Naive B cell (primary cell): ENCODE measurements at regions not wholly inside any gene's neighbourhood (a gene's known extent, or its start where the extent isn't known, plus 50 kb on each side); places are given as distances from the start of the nearest gene placed in this dataset.
A peak's percentile ranks its signal among the peaks of the same experiment; 100 is the strongest.

Source experiments
- ATAC-seq, 2 donors: fragments of 150-1000 bp; cut with Tn5 transposase; 2 replicates each; pipeline ENCODE4 v1.10.0; 2021; ENCODE audit warnings: low read depth in 2 of 2, mild to moderate bottlenecking in 2 of 2, moderate library complexity in 2 of 2
- DNase-seq: peaks from one replicate; pipeline ENCODE4 v3.0.0; 2022
- H3K27ac Mint-ChIP-seq, 6 donors: one replicate each; pipeline ENCODE4 v1.8.0; 2020 to 2022; ENCODE audit warnings: mild to moderate bottlenecking in 6 of 6, mixed read lengths in 6 of 6, moderate library complexity in 5 of 6, inconsistent platforms in 2 of 6
- H3K27me3 Mint-ChIP-seq, 3 donors: one replicate each; pipeline ENCODE4 v1.8.0; 2021 to 2022; ENCODE audit warnings: mixed read lengths in 3 of 3, mild to moderate bottlenecking in 1 of 3
- H3K36me3 Mint-ChIP-seq, 2 donors: one replicate each; pipeline ENCODE4 v1.8.0; 2020 to 2022; ENCODE audit warnings: mixed read lengths in 2 of 2, inconsistent platforms in 1 of 2, mild to moderate bottlenecking in 1 of 2
- H3K4me1 Mint-ChIP-seq, 3 donors: one replicate each; pipeline ENCODE4 v1.8.0; 2020 to 2022; ENCODE audit warnings: mixed read lengths in 3 of 3, inconsistent platforms in 1 of 3, mild to moderate bottlenecking in 1 of 3, moderate library complexity in 1 of 3
- H3K4me3 Mint-ChIP-seq, 8 donors: one replicate each; pipeline ENCODE4 v1.8.0; 2020 to 2022; ENCODE audit warnings: mild to moderate bottlenecking in 8 of 8, mixed read lengths in 8 of 8, moderate library complexity in 8 of 8, inconsistent platforms in 2 of 8
- H3K9me3 Mint-ChIP-seq, 7 donors: one replicate each; pipeline ENCODE4 v1.8.0; 2020 to 2022; ENCODE audit warnings: mixed read lengths in 7 of 7, mild to moderate bottlenecking in 5 of 7, inconsistent platforms in 2 of 7, moderate library complexity in 1 of 7

GRCh38 chr22:49647627-49648026, 180.0 kb downstream of the BRD1 start:
- no peak overlapping the region for H3K27ac Mint-ChIP-seq
- no peaks in the 10 kb centered on the region for H3K27me3 Mint-ChIP-seq
- no peak overlapping the region for H3K4me3 Mint-ChIP-seq
- H3K36me3 Mint-ChIP-seq: peaks cover 0 to 8% of the 10 kb centered on the region in 2 donors
- ATAC-seq (no peak), DNase-seq (no peak)
- peaks cover 10 to 23% (median 20%) of the 10 kb centered on the region in 3 donors for H3K4me1 Mint-ChIP-seq
- no peaks in the 10 kb centered on the region for H3K9me3 Mint-ChIP-seq

DNA sequence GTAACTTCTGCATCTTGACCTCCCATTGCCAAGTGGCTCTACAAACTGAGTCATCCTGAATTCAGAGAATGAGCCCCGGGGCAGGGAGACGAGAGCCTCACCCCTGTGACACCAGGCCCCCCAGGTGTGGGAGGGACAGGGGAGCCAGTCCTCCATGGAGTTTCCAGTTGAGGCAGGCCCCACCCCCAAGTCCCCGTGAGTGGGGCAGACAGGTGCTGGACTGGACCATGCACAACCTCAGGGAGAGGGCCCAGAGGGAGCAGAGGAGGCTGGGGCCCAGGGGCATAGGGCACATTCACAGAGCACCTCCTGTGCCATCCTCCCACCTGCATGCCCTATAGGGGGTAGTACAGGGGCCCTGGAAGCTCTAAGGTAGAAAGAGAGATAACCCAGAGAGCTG, 180.8 kb downstream of the BRD1 start:
- DNase-seq: no peak
- Mint-ChIP-seq H3K27me3 (no peaks in the 10 kb centered on the region), H3K9me3 (no peaks in the 10 kb centered on the region), H3K4me3 (peak overlapping the region in 1 of 8 donors; percentile 26), H3K36me3 (peaks cover 0 to 8% of the 10 kb centered on the region in 2 donors), H3K27ac (no peak overlapping the region), H3K4me1 (peaks cover 10 to 20% (median 17%) of the 10 kb centered on the region in 3 donors)
- no peak for ATAC-seq

- Mint-ChIP-seq H3K4me3 (no peak overlapping the region), H3K27ac (no peak overlapping the region), H3K4me1 (peaks cover 10 to 23% (median 17%) of the 10 kb centered on the region in 3 donors), H3K36me3 (peaks cover 0 to 8% of the 10 kb centered on the region in 2 donors), H3K27me3 (no peaks in the 10 kb centered on the region), H3K9me3 (no peaks in the 10 kb centered on the region)
- DNase-seq (no peak), ATAC-seq (no peak)
Observed at GRCh38 chr22:49645791-49646550, 181.7 kb downstream of the BRD1 start.

DNA sequence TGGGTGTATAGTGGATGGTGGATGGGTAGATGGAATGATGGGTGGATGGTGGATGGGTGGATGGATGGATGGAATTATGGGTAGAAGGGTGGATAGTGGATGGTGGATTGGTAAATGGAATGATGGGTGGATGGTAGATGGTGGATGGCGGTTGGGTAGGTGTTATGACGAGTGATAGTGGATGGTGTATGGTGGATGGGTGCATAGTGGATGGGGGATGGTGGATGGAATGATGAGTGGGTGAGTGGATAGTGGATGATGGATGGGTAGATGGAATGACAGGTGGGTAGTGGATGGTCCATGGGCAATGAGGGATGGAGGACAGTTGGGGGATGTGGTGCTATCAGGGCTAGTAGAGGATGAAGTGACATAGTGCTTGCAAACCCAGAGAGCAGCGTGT, 182.4 kb downstream of the BRD1 start:
- H3K27me3 Mint-ChIP-seq: no peaks in the 10 kb centered on the region
- peaks cover 0 to 8% of the 10 kb centered on the region in 2 donors for H3K36me3 Mint-ChIP-seq
- no peaks in the 10 kb centered on the region for H3K9me3 Mint-ChIP-seq
- H3K4me1 Mint-ChIP-seq: peaks cover 10 to 23% (median 17%) of the 10 kb centered on the region in 3 donors
- no peak for DNase-seq
- ATAC-seq: no peak
- no peak overlapping the region for H3K4me3 Mint-ChIP-seq
- peak overlapping the region in 1 of 6 donors; percentile 42 for H3K27ac Mint-ChIP-seq

- H3K27ac Mint-ChIP-seq: no peak overlapping the region
- peak overlapping the region in 1 of 8 donors; percentile 53 for H3K4me3 Mint-ChIP-seq
- H3K4me1 Mint-ChIP-seq: peaks cover 5 to 18% (median 17%) of the 10 kb centered on the region in 3 donors
- no peak for DNase-seq
- ATAC-seq: no peak
- peaks cover 0 to 8% of the 10 kb centered on the region in 2 donors for H3K36me3 Mint-ChIP-seq
- no peaks in the 10 kb centered on the region for H3K9me3 Mint-ChIP-seq
- H3K27me3 Mint-ChIP-seq: no peaks in the 10 kb centered on the region
Observed at GRCh38 chr22:49643998-49644397, 183.7 kb downstream of the BRD1 start.

- Mint-ChIP-seq H3K9me3 (no peaks in the 10 kb centered on the region), H3K36me3 (peaks cover 0 to 8% of the 10 kb centered on the region in 2 donors), H3K4me3 (no peak overlapping the region), H3K27me3 (no peaks in the 10 kb centered on the region), H3K27ac (no peak overlapping the region), H3K4me1 (peaks cover 5 to 21% (median 20%) of the 10 kb centered on the region in 3 donors)
- ATAC-seq (no peak), DNase-seq (no peak)
Observed at GRCh38 chr22:49643466-49643865, 184.2 kb downstream of the BRD1 start.

- no peak for DNase-seq
- no peak overlapping the region for H3K4me3 Mint-ChIP-seq
- no peaks in the 10 kb centered on the region for H3K9me3 Mint-ChIP-seq
- H3K27ac Mint-ChIP-seq: no peak overlapping the region
- no peaks in the 10 kb centered on the region for H3K27me3 Mint-ChIP-seq
- peaks cover 0 to 8% of the 10 kb centered on the region in 2 donors for H3K36me3 Mint-ChIP-seq
- peaks cover 5 to 21% (median 20%) of the 10 kb centered on the region in 3 donors for H3K4me1 Mint-ChIP-seq
- ATAC-seq: no peak
Observed at GRCh38 chr22:49642741-49643140, 184.9 kb downstream of the BRD1 start.

DNA sequence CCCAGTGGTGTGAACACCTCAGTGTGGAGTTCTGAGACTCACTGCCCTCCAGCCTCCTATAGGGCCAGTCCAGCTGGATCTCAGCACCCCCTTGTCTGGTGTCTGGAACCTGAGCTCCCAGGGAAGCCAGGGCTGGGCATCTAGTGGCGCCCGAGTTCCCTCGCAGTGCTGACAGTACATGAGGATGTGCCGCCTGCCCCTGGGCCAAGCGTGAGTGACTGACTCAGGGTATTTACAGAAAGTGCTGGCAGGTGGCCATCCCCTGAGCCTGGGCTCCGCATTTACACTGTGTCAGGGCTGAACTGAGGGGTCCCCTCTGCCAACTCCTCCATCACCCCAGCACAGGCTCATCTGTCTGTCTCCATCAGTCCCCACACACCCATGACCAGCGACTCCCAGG, 185.3 kb downstream of the BRD1 start:
- DNase-seq (no peak), ATAC-seq (no peak)
- H3K4me1 Mint-ChIP-seq: peaks cover 5 to 20% (median 19%) of the 10 kb centered on the region in 3 donors
- H3K4me3 Mint-ChIP-seq: no peak overlapping the region
- no peaks in the 10 kb centered on the region for H3K9me3 Mint-ChIP-seq
- no peak overlapping the region for H3K27ac Mint-ChIP-seq
- H3K36me3 Mint-ChIP-seq: peaks cover 0 to 8% of the 10 kb centered on the region in 2 donors
- no peaks in the 10 kb centered on the region for H3K27me3 Mint-ChIP-seq

DNA sequence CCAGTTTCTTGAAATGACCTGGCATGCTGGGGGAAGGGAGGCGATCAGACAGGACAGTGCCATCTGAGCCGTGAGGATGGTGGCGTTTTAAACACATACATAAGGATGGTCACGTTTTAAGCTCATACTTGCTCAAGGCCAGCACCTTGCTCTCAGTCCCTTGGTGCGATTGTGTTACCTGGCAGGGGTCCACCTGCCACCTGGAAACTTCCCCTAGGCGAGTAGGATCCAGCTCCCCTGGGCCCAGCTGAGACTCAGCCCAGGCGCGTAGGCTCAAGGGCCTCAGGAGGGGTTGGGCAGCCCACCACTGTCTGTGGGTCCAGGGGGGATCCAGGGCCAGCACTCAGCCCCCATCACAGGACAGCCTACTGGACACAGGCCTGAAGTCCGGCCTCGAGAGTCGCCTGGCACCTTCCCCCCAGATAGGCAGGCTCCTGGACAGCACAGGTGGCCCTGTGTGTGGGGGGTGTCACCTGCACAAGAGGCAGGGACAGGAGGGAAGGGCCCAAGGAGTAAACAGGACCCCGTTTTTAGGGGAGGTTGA, 185.8 kb downstream of the BRD1 start:
- Mint-ChIP-seq H3K27ac (no peak overlapping the region), H3K36me3 (peaks cover 0 to 8% of the 10 kb centered on the region in 2 donors), H3K9me3 (no peaks in the 10 kb centered on the region), H3K27me3 (no peaks in the 10 kb centered on the region), H3K4me1 (peaks cover 5 to 20% (median 16%) of the 10 kb centered on the region in 3 donors), H3K4me3 (no peak overlapping the region)
- ATAC-seq: no peak
- DNase-seq: no peak

- ATAC-seq (no peak), DNase-seq (no peak)
- H3K36me3 Mint-ChIP-seq: peaks cover 0 to 6% of the 10 kb centered on the region in 2 donors
- H3K4me1 Mint-ChIP-seq: peaks cover 0 to 17% (median 15%) of the 10 kb centered on the region in 3 donors
- no peaks in the 10 kb centered on the region for H3K27me3 Mint-ChIP-seq
- H3K4me3 Mint-ChIP-seq: no peak overlapping the region
- no peaks in the 10 kb centered on the region for H3K9me3 Mint-ChIP-seq
- no peak overlapping the region for H3K27ac Mint-ChIP-seq
Observed at GRCh38 chr22:49640366-49641095, 187.1 kb downstream of the BRD1 start.

GRCh38 chr22:49639956-49640355, 187.7 kb downstream of the BRD1 start:
- DNase-seq (no peak), ATAC-seq (no peak)
- peaks cover 0 to under 1% of the 10 kb centered on the region in 2 donors for H3K36me3 Mint-ChIP-seq
- no peaks in the 10 kb centered on the region for H3K27me3 Mint-ChIP-seq
- H3K9me3 Mint-ChIP-seq: no peaks in the 10 kb centered on the region
- peak overlapping the region in 1 of 6 donors; percentile 74 for H3K27ac Mint-ChIP-seq
- no peak overlapping the region for H3K4me3 Mint-ChIP-seq
- peaks cover 0 to 13% (median 9%) of the 10 kb centered on the region in 3 donors for H3K4me1 Mint-ChIP-seq

GRCh38 chr22:49638788-49639187, 188.9 kb downstream of the BRD1 start:
- ATAC-seq: no peak
- H3K27me3 Mint-ChIP-seq: no peaks in the 10 kb centered on the region
- H3K9me3 Mint-ChIP-seq: no peaks in the 10 kb centered on the region
- peak overlapping the region in 1 of 8 donors; percentile 33 for H3K4me3 Mint-ChIP-seq
- no peak for DNase-seq
- H3K27ac Mint-ChIP-seq: no peak overlapping the region
- peaks cover 5 to 15% (median 5%) of the 10 kb centered on the region in 3 donors for H3K4me1 Mint-ChIP-seq
- H3K36me3 Mint-ChIP-seq: no peaks in the 10 kb centered on the region

GRCh38 chr22:49638001-49638400, 189.7 kb downstream of the BRD1 start:
- H3K4me3 Mint-ChIP-seq: no peak overlapping the region
- H3K9me3 Mint-ChIP-seq: no peaks in the 10 kb centered on the region
- no peaks in the 10 kb centered on the region for H3K36me3 Mint-ChIP-seq
- H3K4me1 Mint-ChIP-seq: peaks cover 5 to 14% (median 5%) of the 10 kb centered on the region in 3 donors
- no peaks in the 10 kb centered on the region for H3K27me3 Mint-ChIP-seq
- H3K27ac Mint-ChIP-seq: no peak overlapping the region
- no peak for ATAC-seq
- DNase-seq: no peak
